Dermis microvascular lymphatic vessel endothelial cell (primary cell): ENCODE measurements at regions not wholly inside any gene's neighbourhood (a gene's known extent, or its start where the extent isn't known, plus 50 kb on each side); places are given as distances from the start of the nearest gene placed in this dataset.
A peak's percentile ranks its signal among the peaks of the same experiment; 100 is the strongest.
"Not testable (repeated sequence)": the region's sequence is repeated elsewhere in the genome, so short reads cannot be mapped to it uniquely, and the experiment has no call there.

Experiments used
- DNase-seq, 2 donors: peaks; one replicate each; pipeline versions ENCODE4 v3.0.0 to v3.0.0-alpha.2; 2010; ENCODE audit warnings: low read depth in 2 of 2

DNA sequence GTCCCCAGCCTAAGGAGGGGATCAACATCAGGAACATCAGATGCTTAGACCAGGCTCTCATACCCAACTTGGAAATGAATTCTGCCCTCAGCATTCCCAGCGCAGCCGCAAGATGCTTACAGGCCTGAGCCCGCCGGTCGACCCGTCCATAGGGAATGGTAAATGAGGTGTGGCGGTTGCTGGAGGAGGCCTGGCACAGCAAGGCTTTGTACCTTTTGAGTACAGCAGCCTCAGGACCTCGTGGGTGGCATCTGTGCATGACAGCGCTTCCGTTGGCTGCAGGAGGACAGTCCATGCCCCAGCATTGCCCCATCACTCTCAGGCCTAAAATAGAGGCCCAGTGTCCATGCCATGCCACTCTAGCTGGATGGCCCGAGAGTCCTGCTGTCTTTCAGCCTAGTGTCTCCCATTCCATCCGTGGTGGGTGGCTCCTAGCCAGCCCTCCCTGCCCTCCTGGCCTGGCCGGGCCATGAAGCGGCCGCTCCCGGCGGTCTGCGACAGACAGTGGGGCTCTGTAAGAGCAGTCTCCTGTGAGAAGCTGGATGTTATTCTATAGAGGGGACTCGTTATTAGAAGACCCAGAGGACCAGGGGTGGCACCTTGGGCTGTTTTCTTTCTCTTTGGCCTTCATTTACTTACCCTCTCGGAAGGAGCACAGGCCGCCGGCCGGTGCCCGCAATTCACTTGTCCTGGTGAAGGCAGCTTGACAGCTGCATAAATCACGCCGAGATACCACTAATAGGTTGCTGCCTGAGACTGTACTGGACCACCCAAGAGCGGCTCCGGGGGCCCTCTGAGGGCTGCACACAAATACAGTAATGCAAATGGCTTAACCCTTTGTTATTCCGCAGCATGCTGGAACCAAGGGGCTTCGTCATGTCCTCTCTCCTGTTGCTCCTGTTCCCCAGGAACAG is 223.5 kb upstream of the TUT7 start:
- no peak for DNase-seq

DNA sequence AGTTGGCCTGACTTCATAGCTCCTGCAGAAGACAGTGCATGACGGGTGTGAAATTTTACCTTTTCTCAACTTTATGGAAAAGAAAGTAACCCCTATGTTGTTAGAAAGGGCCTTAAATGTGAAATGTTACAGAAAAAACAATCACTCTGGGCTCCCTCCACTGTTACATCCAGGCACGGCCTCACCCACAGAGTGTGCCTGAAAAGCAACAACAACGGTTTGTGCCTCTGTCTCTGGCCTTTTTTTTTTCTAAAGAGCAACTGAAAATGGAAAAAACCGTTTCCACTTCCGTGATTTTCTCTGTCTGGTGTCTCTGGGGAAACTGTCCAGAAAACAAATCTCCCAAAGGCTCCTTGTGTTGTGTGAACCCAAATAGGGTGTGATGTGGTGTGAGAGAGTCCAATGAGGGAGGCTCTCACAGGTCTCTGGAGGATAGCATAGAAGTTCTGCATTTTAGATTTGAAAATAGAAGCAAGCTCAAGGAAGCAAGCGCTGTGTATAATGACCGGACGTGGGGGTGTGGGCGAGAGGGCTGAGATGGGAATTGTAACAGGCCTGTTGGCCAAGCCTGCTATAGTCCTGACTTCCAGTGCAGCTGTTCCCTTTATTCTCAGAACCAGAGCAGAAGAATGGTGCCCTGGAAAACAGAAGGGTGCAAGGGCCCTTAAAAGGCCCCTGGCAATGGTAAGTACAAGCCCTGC is 221.8 kb upstream of the TUT7 start:
- peak in 1 of 2 donors; percentile 10 for DNase-seq

DNA sequence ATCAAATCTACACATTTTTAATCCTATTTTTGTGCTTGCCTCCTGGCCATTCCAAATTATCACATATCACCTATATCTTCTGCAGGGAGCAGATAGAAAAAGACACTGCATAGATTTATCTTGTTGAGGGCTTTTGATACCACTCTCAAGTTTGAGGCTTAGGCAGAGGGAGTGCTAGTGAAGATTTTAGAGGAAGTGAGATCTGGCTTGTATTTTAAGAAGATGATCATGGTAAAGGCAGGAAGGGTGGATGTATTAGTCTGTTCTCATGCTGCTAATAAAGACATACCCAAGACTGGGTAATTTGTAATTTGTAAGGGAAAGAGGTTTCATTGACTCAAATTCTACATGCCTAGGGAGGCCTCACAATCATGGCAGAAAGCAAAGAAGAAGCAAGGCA is 220.9 kb upstream of the TUT7 start:
- no peak for DNase-seq

DNA sequence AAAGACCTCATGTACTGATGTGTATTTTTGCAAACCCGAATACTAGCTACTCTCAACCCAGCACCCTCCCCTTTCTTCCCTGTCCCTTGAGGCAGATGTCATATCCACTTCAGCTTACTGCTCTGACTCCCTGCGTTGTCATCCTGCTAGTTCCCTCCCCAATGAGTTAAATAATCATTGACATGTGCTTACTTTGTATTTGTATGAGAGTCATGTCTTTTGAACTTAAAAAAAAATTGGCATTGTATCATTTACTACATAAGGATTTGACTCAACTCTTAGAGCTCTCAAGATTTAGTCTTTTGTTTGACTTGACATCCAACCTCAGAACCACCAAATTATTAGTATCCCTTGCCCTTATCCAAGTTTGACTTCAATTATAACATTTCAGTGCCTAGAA is 219.7 kb upstream of the TUT7 start:
- no peak for DNase-seq

GRCh38 chr9:86572904-86573303 is 218.7 kb upstream of the TUT7 start:
- no peak for DNase-seq

GRCh38 chr9:86565603-86566002 is 211.4 kb upstream of the TUT7 start:
- not testable (repeated sequence) for DNase-seq

DNA sequence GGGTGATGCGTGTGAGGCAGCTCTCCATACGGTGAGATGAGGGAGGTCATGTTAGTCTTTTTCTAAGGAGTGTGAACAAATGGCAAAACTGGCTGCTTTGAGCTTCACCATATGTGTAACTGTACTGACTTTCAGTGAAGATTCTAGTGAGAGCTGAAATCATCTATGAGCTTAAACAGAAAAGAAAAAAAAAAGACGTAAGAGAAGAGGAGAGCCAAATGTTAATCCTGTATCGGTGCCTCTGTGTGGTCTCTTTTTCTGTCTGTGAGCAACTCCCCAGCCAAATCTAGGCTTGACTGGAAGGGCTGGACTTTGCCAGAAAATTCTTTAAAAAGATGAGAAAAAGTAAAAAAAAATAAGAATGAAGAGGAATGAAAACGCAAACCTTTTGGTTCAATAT is 209.7 kb upstream of the TUT7 start:
- DNase-seq = no peak

GRCh38 chr9:86563350-86563749 is 209.1 kb upstream of the TUT7 start:
- DNase-seq = no peak

DNA sequence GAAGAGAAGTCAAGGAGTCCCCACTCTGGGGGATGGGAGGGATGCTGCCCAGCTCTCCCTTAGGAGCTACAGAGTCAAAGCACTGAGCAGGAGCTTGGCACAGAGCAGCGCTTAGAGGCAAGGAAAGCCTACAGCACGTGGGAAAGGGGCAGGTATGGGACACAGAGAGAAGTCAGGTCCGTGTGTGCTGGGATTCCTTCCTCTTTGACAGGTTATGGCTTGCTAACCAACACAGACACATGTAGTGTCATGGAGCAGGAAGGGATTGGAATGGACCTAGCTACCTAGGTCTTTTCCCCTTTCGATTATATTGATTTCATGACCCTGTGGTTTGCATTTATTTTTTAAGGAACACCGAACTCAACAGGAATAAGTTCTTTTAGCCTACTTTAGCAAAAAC is 208.5 kb upstream of the TUT7 start:
- DNase-seq = no peak

GRCh38 chr9:86557918-86558317 is 203.7 kb upstream of the TUT7 start:
- DNase-seq = no peak

DNA sequence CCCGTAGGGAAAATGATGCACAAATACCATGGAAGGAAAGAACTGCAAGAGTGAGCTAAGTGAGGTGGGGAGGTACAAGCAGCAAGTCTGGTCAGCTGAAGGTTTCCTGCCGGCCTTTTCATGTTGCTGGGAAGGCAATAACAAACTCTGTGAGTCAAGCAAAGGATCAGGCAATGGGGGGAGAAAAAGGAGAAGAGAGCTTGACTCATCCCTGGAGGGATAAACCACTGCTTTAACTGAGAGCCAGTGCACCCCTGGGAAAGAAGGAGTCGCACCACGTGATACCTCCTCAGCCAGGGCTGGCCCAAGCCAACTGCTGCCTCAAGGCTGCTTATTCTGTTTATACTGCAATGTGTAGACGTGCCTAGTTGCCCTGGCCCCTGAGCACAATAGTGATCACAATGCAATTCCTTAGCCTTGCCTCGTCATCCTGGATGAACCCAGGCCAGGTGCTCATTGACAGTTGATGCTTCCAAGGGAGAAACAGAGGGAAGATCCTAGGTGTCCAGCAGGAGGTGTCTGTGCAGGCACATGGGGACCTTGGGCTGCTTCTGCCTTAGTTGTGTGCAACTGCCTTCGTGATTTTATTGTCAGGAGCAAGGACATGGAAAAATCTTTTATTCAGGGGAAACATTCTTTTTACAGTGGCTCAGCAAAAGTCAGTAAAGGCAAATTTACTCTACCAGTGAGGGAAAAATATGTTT is 203.0 kb upstream of the TUT7 start:
- DNase-seq = no peak

- DNase-seq = no peak
Observed at GRCh38 chr9:86555661-86556060, 201.5 kb upstream of the TUT7 start.

DNA sequence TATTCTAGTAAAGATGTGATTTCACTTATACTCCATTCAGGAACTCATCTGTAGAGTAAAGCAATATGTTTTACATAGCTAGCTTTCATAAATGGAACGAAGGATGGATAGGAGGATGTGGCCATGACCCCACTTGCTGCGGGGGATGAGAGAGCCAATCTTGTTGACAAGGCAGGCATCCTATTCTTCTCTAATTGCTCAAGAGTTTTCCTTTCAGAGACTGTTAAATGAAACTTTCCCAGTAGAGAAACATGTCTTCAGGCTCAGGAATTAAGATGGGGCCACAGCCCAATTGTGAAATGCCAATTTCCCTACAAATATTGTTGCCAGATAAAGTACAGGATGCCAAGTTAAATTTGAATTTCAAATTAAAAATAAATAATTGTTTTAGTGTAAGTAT is 196.2 kb upstream of the TUT7 start:
- DNase-seq = no peak

DNA sequence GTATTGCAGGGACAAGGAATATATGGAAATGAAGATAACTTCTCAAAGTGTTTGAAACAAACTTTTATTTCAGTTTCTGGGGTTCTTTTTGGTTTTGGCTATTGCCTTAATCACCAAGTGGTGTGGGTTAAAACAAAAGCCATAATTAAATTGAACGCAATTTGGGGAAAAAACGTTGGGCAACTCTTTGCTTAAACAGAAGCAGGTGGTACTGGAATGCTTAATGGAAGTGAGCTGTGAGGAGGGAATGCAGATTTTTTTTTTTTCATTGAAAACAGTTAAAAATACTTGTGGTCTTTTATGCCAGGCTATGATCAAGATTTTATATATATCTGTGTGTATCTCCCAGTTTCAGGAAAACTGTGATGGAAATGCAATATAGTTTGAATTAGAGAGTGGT is 195.7 kb upstream of the TUT7 start:
- no peak for DNase-seq

GRCh38 chr9:86549401-86549811 is 195.2 kb upstream of the TUT7 start:
- DNase-seq = no peak

GRCh38 chr9:86548220-86548619 is 194.0 kb upstream of the TUT7 start:
- no peak for DNase-seq

- no peak for DNase-seq
Observed at GRCh38 chr9:86547571-86547970, 193.4 kb upstream of the TUT7 start.

- no peak for DNase-seq
Observed at GRCh38 chr9:86546712-86547111, 192.5 kb upstream of the TUT7 start.

DNA sequence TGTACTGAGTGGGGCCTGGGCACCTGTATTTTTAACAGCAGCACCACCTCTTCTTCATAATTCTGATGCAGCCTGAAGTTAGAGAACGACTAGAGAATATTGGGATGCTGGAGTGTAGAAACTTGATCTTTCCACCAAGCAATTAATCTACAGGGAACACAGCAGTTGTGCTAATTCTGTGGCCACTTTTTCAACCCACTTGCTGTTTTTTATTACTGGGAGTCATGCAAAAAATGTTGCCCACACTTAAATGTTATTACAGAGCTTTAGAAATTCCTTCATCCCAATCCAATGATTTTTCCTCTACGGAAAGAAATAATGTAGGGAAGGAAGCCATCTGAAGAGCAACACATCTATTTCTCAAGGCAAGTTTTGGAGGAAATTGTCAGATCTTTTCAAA is 190.9 kb upstream of the TUT7 start:
- DNase-seq = no peak

GRCh38 chr9:86541014-86541570 is 186.9 kb upstream of the TUT7 start:
- DNase-seq = no peak

DNA sequence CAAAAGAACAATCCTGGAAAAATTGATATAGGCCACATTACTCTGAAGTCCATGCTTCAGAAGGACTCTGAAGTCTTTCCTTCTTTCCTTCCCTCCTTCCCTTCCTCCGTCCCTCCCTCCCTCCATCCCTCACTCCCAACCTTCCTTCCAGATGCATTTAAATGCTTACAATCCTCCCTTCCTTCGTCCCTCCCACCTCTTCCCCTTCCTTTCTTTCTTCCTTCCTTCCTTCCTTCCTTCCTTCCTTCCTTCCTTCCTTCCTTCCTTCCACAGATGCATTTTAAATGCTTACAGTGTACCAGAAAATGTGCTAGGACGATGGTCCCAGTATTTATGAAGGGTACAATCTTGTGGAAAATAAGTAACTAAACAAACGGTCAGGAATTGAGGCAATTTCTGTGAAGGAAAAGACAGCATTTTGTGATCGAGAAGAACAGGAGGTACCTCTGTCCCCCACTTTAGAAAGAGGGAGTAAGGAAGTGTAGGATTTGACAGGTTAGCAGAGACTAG is 181.3 kb upstream of the TUT7 start:
- no peak for DNase-seq
